CD4-positive, alpha-beta memory T cell (primary cell): ENCODE measurements at regions not wholly inside any gene's neighbourhood (a gene's known extent, or its start where the extent isn't known, plus 50 kb on each side); places are given as distances from the start of the nearest gene placed in this dataset.

Source experiments
- CTCF ChIA-PET: fragments of 350-600 bp; sonication (Branson Sonifier 250); formaldehyde crosslinking; loops from one replicate; lab custom pipeline; 2021; ENCODE audit warnings: inconsistent platforms; ENCODE audit not compliant: partially characterized antibody; lab: Charles Lee
- POLR2A ChIA-PET: fragments of 350-600 bp; sonication (Branson Sonifier 250); formaldehyde crosslinking; loops from one replicate; lab custom pipeline; 2021; ENCODE audit not compliant: partially characterized antibody; lab: Charles Lee
- DNase-seq, 5 donors: peaks; one replicate each; pipeline versions ENCODE4 v3.0.0 to v3.0.0-alpha.2; 2020 to 2022; ENCODE audit warnings: mixed read lengths in 1 of 5
- H3K27ac ChIP-seq: one replicate; pipeline ENCODE4 v1.7.0; 2013; ENCODE audit warnings: low read depth, low read length
- H3K27me3 ChIP-seq: 2 replicates; pipeline ENCODE4 v1.7.0; 2013; ENCODE audit warnings: mild to moderate bottlenecking, low read length, moderate library complexity; ENCODE audit not compliant: insufficient read depth
- H3K36me3 ChIP-seq: 2 replicates; pipeline ENCODE4 v1.7.0; 2013; ENCODE audit warnings: mild to moderate bottlenecking, low read length, moderate library complexity; ENCODE audit not compliant: insufficient read depth
- H3K4me1 ChIP-seq: 2 replicates; pipeline ENCODE4 v1.7.0; 2013; ENCODE audit warnings: mild to moderate bottlenecking, low read length, moderate library complexity; ENCODE audit not compliant: insufficient read depth
- H3K4me3 ChIP-seq, 2 donors: one replicate each; pipeline ENCODE4 v1.7.0; 2013; ENCODE audit warnings: low read length in 2 of 2, mild to moderate bottlenecking in 1 of 2
- H3K9me3 ChIP-seq, 2 donors: one replicate each; pipeline ENCODE4 v1.7.0; 2013; ENCODE audit warnings: low read length in 2 of 2, control low read depth in 1 of 2; ENCODE audit not compliant: control insufficient read depth in 1 of 2
- H3K27ac Mint-ChIP-seq, 7 donors: one replicate each; pipeline ENCODE4 v1.8.0; 2020 to 2021; ENCODE audit warnings: mixed read lengths in 7 of 7, mild to moderate bottlenecking in 6 of 7, inconsistent platforms in 3 of 7, moderate library complexity in 3 of 7
- H3K27me3 Mint-ChIP-seq, 2 donors: one replicate each; pipeline ENCODE4 v1.8.0; 2020 to 2021; ENCODE audit warnings: mixed read lengths in 2 of 2
- H3K36me3 Mint-ChIP-seq, 2 donors: one replicate each; pipeline ENCODE4 v1.8.0; 2020 to 2021; ENCODE audit warnings: mixed read lengths in 2 of 2, inconsistent platforms in 1 of 2, mild to moderate bottlenecking in 1 of 2
- H3K4me1 Mint-ChIP-seq, 4 donors: one replicate each; pipeline ENCODE4 v1.8.0; 2020 to 2021; ENCODE audit warnings: mixed read lengths in 4 of 4, mild to moderate bottlenecking in 1 of 4
- H3K4me3 Mint-ChIP-seq, 8 donors: one replicate each; pipeline ENCODE4 v1.8.0; 2020 to 2021; ENCODE audit warnings: mixed read lengths in 8 of 8, mild to moderate bottlenecking in 7 of 8, moderate library complexity in 6 of 8, inconsistent platforms in 3 of 8
- H3K9me3 Mint-ChIP-seq, 8 donors: one replicate each; pipeline ENCODE4 v1.8.0; 2020 to 2021; ENCODE audit warnings: mixed read lengths in 8 of 8, mild to moderate bottlenecking in 5 of 8, inconsistent platforms in 3 of 8, moderate library complexity in 1 of 8
- intact Hi-C: fragments of 100-400 bp; cut with micrococcal nuclease; formaldehyde crosslinking; loops from one replicate; pipeline ENCODE4 v1.15.1; 2023

DNA sequence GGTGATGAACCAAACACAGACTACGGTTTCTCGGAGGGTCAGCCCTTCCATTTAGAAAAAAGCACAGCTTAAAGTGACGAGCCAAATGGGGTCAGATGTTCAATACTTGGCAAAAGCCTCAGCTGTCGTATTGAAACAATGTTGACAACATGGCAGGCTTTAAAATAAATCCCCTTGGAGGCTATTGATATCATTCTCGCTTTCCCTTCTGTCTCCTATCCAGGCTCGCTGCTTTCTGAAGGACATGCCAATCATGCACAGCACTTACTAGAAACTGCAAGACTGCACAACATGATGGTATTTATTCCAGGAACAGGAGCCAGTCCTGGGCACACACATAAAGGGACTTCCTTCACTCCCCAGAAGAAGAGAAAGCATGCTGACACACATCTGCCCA, 137.9 kb downstream of the SLC7A11 start:
- no peaks in the 10 kb centered on the region for H3K4me1 Mint-ChIP-seq
- H3K27ac Mint-ChIP-seq: no peak overlapping the region

DNA sequence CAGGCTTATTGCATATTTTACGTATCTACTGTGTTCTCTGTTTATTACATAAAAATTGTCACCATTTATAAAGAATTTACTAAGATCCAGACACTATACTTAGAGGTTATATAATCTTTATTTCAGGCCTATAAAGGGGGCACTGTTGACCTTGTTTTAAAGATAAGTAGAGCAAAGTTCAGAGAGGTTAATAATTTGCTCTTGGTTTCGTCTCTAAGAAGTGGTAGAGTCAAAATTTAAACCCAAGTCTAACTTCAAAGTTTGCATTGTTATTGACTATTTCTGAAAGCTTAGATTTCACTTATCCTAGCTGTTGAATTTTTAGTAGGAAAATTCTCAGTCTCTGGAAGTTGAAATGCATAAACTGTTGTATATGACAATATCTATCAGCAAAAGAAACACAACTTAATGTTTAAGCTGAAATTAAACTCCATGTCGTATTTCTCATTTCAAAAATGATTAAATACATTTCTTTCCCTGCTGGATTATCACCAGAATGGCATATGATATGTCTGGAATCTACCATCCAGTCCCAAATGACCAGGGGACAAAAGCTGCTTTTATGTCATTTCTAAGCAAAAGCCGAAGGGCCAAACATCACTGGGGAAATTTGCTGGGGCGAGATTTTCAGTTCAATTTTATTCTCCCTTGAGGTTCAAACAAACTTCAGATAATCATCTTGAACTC, 138.4 kb downstream of the SLC7A11 start:
- ChIA-PET CTCF (interaction anchor here (1.5 kb wide), 1 partner anchor 12 kb away, joined by 3 read pairs; no protein-coding TSS in a partner anchor), POLR2A (no interaction called here)
- Histone ChIP-seq H3K27ac (no peak overlapping the region), H3K27me3 (no peaks in the 10 kb centered on the region), H3K9me3 (no peaks in the 10 kb centered on the region), H3K4me3 (no peak overlapping the region), H3K36me3 (no peaks in the 10 kb centered on the region), H3K4me1 (no peaks in the 10 kb centered on the region)
- Mint-ChIP-seq H3K4me3 (no peak overlapping the region), H3K9me3 (peaks cover 0 to 4% (median 0%) of the 10 kb centered on the region in 8 donors), H3K27ac (no peak overlapping the region), H3K27me3 (no peaks in the 10 kb centered on the region), H3K4me1 (no peaks in the 10 kb centered on the region), H3K36me3 (no peaks in the 10 kb centered on the region)
- DNase-seq: no peak
- intact Hi-C loops: no loop called here

More for the DNA sequence above, 137.9 kb downstream of the SLC7A11 start:
- POLR2A ChIA-PET: no interaction called here
- Mint-ChIP-seq H3K27me3 (no peaks in the 10 kb centered on the region), H3K36me3 (no peaks in the 10 kb centered on the region), H3K4me3 (no peak overlapping the region), H3K9me3 (peaks cover 0 to 4% (median 0%) of the 10 kb centered on the region in 8 donors)
- Histone ChIP-seq H3K4me3 (no peak overlapping the region), H3K4me1 (no peaks in the 10 kb centered on the region), H3K9me3 (no peaks in the 10 kb centered on the region), H3K36me3 (no peaks in the 10 kb centered on the region), H3K27ac (no peak overlapping the region), H3K27me3 (no peaks in the 10 kb centered on the region)
- intact Hi-C loops: no loop called here
- CTCF ChIA-PET: interaction anchor here (1.5 kb wide), 1 partner anchor 13 kb away, joined by 3 read pairs; no protein-coding TSS in a partner anchor
- DNase-seq: no peak

DNA sequence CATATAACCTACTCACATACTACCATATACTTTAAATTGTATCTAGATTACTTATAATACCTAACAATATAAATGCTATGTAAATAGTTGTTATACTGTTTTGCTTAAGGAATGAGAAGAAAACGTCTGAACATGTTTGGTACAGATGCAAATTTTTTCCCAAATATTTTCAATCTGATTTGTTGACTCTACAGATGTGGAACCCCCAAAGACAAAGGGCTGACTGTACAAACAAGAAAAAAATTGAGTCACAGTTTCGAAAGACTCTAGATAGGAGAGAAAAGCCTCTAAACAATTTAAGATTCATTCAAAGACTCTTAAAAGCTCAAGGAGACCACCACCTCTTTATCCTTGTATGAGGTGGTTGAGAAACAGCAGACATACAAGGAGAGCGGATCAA, 142.8 kb downstream of the SLC7A11 start:
- Histone ChIP-seq H3K4me1 (no peaks in the 10 kb centered on the region), H3K9me3 (no peaks in the 10 kb centered on the region), H3K36me3 (no peaks in the 10 kb centered on the region), H3K4me3 (no peak overlapping the region), H3K27me3 (no peaks in the 10 kb centered on the region), H3K27ac (no peak overlapping the region)
- no peak for DNase-seq
- no peaks in the 10 kb centered on the region for H3K9me3 Mint-ChIP-seq
- POLR2A ChIA-PET: no interaction called here
- intact Hi-C loops: no loop called here
- no peaks in the 10 kb centered on the region for H3K36me3 Mint-ChIP-seq
- H3K4me3 Mint-ChIP-seq: no peak overlapping the region
- no peak overlapping the region for H3K27ac Mint-ChIP-seq
- CTCF ChIA-PET: interaction anchor here (1.0 to 1.5 kb wide), 2 partner anchors 9 to 11 kb away, joined by 3 to 6 read pairs; no protein-coding TSS in a partner anchor
- H3K4me1 Mint-ChIP-seq: no peaks in the 10 kb centered on the region
- no peaks in the 10 kb centered on the region for H3K27me3 Mint-ChIP-seq

DNA sequence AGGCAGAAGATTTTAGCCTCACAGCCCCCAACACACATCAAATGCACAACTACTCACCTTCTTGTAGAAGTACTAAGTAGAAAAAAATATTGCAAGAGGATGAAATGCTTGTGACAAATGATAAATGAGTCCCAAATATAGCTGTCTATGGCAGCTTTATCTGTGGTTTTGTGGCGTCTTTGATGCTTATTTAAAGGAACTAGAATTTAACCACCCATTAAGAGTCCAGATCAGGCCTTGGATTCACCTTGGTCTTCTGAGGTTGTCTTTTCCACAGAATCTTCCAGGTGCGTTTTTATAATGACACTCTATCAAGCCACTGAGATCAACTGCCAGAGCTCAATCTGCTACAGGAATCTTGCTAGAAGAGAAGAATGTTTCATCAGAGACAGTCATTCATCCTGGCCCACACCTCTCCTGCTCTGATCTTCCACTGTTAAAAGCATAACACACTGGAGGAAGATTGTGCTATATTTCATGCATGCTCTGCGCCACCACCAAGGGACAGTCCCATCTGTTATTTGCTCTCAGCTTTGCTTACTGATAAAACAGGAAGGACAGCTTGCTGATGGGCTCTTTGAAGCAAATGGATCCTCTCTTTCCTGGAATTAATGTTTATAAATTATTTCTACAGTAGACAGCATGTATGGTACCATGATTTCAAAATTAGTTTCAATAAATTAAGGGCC, 144.1 kb downstream of the SLC7A11 start:
- Mint-ChIP-seq H3K4me3 (no peak overlapping the region), H3K27me3 (no peaks in the 10 kb centered on the region), H3K4me1 (no peaks in the 10 kb centered on the region), H3K9me3 (no peaks in the 10 kb centered on the region), H3K36me3 (no peaks in the 10 kb centered on the region), H3K27ac (no peak overlapping the region)
- DNase-seq: no peak
- Histone ChIP-seq H3K9me3 (no peaks in the 10 kb centered on the region), H3K27me3 (no peaks in the 10 kb centered on the region), H3K4me1 (no peaks in the 10 kb centered on the region), H3K27ac (no peak overlapping the region), H3K4me3 (no peak overlapping the region), H3K36me3 (no peaks in the 10 kb centered on the region)
- intact Hi-C loops: no loop called here
- ChIA-PET POLR2A (no interaction called here), CTCF (interaction anchor here (1.0 kb wide), 1 partner anchor 10 kb away, joined by 3 read pairs; no protein-coding TSS in a partner anchor)

DNA sequence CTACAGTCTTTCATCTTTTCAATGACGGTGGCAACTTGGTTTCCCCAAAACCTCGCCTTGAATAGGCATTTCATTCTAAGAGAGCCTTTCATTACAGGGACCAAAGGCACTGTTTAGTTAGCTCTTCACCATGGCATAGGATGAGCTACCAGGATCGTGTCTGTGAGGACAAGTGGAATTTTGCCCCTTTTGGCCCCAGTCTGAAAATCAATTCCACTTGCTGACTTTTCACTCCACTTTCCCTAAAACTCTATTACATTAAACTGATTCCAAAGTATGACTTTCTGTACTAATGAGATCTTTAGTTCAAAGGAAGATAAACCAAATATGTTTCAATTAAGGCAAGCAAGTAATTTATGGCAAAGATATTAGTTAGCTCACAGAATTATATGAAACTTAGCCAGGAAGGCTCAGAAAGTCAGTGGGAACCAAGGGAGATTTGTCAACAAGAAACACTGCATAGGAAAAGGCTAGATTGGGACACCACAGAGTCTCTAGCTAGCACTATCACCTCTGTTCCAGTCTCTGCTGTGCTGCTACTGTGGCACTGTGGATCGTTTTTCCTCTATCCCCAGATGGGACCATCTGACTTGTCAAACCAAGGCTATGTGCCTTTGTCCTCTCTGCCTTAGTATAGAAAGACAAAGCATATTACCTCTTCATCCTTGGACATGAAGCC, 145.6 kb downstream of the SLC7A11 start:
- POLR2A ChIA-PET: no interaction called here
- intact Hi-C loops: no loop called here
- no peaks in the 10 kb centered on the region for H3K36me3 ChIP-seq
- no peaks in the 10 kb centered on the region for H3K9me3 ChIP-seq
- H3K27me3 Mint-ChIP-seq: no peaks in the 10 kb centered on the region
- no peak overlapping the region for H3K4me3 ChIP-seq
- CTCF ChIA-PET: interaction anchor here (0.6 to 1.2 kb wide), 2 partner anchors 9 kb away, joined by 3 read pairs; no protein-coding TSS in a partner anchor
- H3K27ac Mint-ChIP-seq: no peak overlapping the region
- no peaks in the 10 kb centered on the region for H3K4me1 ChIP-seq
- no peak for DNase-seq
- H3K9me3 Mint-ChIP-seq: peaks cover 0 to 2% (median 0%) of the 10 kb centered on the region in 8 donors
- H3K27ac ChIP-seq: no peak overlapping the region
- H3K27me3 ChIP-seq: no peaks in the 10 kb centered on the region
- no peaks in the 10 kb centered on the region for H3K4me1 Mint-ChIP-seq
- no peaks in the 10 kb centered on the region for H3K36me3 Mint-ChIP-seq
- no peak overlapping the region for H3K4me3 Mint-ChIP-seq

DNA sequence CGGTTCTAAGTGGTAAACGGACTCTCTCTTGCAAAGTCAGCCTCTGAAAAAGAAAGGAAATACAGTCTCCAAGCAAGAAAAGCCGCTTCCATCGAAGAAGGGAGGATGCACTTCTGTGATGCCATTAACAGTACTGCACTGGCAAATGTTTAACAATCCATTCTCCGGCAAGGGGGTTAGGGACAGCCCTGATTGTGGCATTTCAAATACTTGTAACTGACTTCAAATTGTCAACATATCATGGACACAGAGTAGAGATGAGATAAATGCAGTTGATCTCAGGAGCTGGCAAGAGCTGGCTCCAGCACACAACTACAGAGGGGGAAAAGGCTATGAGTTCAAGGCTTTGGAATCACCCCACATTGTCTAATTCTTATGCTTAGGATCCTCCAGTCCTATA, 146.8 kb downstream of the SLC7A11 start:
- no peaks in the 10 kb centered on the region for H3K36me3 Mint-ChIP-seq
- DNase-seq: no peak
- no peaks in the 10 kb centered on the region for H3K27me3 ChIP-seq
- peaks cover 0 to 3% (median 0%) of the 10 kb centered on the region in 8 donors for H3K9me3 Mint-ChIP-seq
- intact Hi-C loops: no loop called here
- H3K36me3 ChIP-seq: no peaks in the 10 kb centered on the region
- H3K4me3 ChIP-seq: no peak overlapping the region
- no peaks in the 10 kb centered on the region for H3K9me3 ChIP-seq
- no peaks in the 10 kb centered on the region for H3K4me1 Mint-ChIP-seq
- no peak overlapping the region for H3K27ac ChIP-seq
- ChIA-PET POLR2A (no interaction called here), CTCF (no interaction called here)
- H3K27ac Mint-ChIP-seq: no peak overlapping the region
- H3K27me3 Mint-ChIP-seq: no peaks in the 10 kb centered on the region
- no peaks in the 10 kb centered on the region for H3K4me1 ChIP-seq
- H3K4me3 Mint-ChIP-seq: no peak overlapping the region

DNA sequence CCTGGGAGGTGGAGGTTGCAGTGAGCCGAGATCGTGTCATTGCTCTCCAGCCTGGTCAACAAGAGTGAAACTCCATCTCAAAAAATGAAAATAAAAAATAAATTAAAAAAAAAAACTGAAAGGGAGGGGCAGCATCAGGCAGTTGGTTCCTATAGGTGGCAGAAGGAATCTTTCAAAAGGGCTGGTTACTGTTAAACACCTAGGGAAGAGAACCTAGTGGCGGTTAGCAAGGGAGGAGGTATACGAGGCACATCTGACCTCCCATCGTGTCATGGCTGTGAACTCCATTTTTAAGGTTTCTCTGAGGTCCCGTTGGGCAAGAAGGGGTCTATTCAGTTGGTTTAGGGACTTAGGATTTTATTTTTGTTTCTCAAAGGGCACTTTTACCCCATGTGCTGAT, 150.1 kb downstream of the SLC7A11 start:
- Histone ChIP-seq H3K36me3 (no peaks in the 10 kb centered on the region), H3K27ac (no peak overlapping the region), H3K4me1 (no peaks in the 10 kb centered on the region), H3K9me3 (no peaks in the 10 kb centered on the region), H3K4me3 (no peak overlapping the region), H3K27me3 (no peaks in the 10 kb centered on the region)
- DNase-seq: no peak
- POLR2A ChIA-PET: no interaction called here
- H3K27ac Mint-ChIP-seq: no peak overlapping the region
- H3K27me3 Mint-ChIP-seq: no peaks in the 10 kb centered on the region
- H3K4me1 Mint-ChIP-seq: no peaks in the 10 kb centered on the region
- CTCF ChIA-PET: interaction anchor here (2.3 kb wide), 1 partner anchor 39 kb away, joined by 6 read pairs; no protein-coding TSS in a partner anchor
- intact Hi-C loops: no loop called here
- H3K9me3 Mint-ChIP-seq: peaks cover 0 to 3% (median 0%) of the 10 kb centered on the region in 8 donors
- no peak overlapping the region for H3K4me3 Mint-ChIP-seq
- no peaks in the 10 kb centered on the region for H3K36me3 Mint-ChIP-seq
